Adrenal gland (tissue), 9 donors: ENCODE measurements at regions not wholly inside any gene's neighbourhood (a gene's known extent, or its start where the extent isn't known, plus 50 kb on each side); places are given as distances from the start of the nearest gene placed in this dataset.

Experiments
- DNase-seq, 7 donors: peaks; one replicate each; pipeline ENCODE4 v3.0.0-alpha.2; 2019 to 2020
- H3K27ac ChIP-seq, 5 donors: fragments of 200-600 bp; sonication (generic) in 4 of 5; 1 replicate in 3 of 5; 2 replicates in 2 of 5; pipeline versions ENCODE4 v1.5.1 to v1.8.0; 2016 to 2020; ENCODE audit warnings: mild to moderate bottlenecking in 1 of 5
- H3K27me3 ChIP-seq: fragments of 200-600 bp; 2 replicates; pipeline ENCODE4 v1.8.0; 2021
- H3K36me3 ChIP-seq, 2 donors: fragments of 200-600 bp; replicated peaks in 1 of 2; 1 replicate in 1 of 2; 2 replicates in 1 of 2; pipeline versions ENCODE4 v1.5.1 to v1.8.0; 2018 to 2022
- H3K4me1 ChIP-seq, 2 donors: fragments of 200-600 bp; replicated peaks in 1 of 2; 1 replicate in 1 of 2; 2 replicates in 1 of 2; pipeline versions ENCODE4 v1.5.1 to v1.8.0; 2018 to 2021
- H3K4me3 ChIP-seq, 4 donors: fragments of 200-600 bp; sonication (generic) in 3 of 4; one replicate each; pipeline ENCODE4 v1.5.1; 2016 to 2018
- H3K9me3 ChIP-seq, 3 donors: fragments of 200-600 bp; sonication (generic) in 1 of 3; replicated peaks in 1 of 3; 1 replicate in 2 of 3; 2 replicates in 1 of 3; pipeline versions ENCODE4 v1.5.1 to v1.8.0; 2016 to 2021
- CTCF ChIP-seq, 6 experiments: fragments of 450-650 bp in 4 of 6; fragments of 200-600 bp in 2 of 6; sonication (generic) in 1 of 6; IDR thresholded peaks; 1 replicate in 5 of 6; 2 replicates in 1 of 6; pipeline versions ENCODE4 v1.5.1 to v1.8.0; 2016 to 2021; ENCODE audit warnings: antibody characterized with exemption in 6 of 6, mild to moderate bottlenecking in 2 of 6, moderate library complexity in 1 of 6
- POLR2A ChIP-seq, 2 donors: fragments of 450-650 bp; IDR thresholded peaks; one replicate each; pipeline ENCODE4 v1.6.1; 2017; ENCODE audit warnings: antibody characterized with exemption in 2 of 2, mild to moderate bottlenecking in 2 of 2, moderate library complexity in 1 of 2
- WGBS, 4 donors: extraction: QIAGEN DNeasy Blood & Tissue Kit in 2 of 4; methylation state at CpG; one replicate each; pipeline versions ENCODE4 v1.1.5 to v1.1.7; 2013 to 2017; 5-methylcytosine and 5-hydroxymethylcytosine counted together
- intact Hi-C, 2 donors: fragments of 100-400 bp; cut with DNase I; formaldehyde crosslinking; loops; one replicate each; pipeline versions ENCODE4 v1.14.1 to v1.15.0; 2022 to 2023
- donor health status: healthy with polysubstance abuse.
- donor health status: Bipolar disorder and iron deficiency.
- donor health status: DM: yes; HTN: yes; CAD: no.
- donor health status: DM: no; HTN: no; CAD: no.
- donor health status: DM: no; HTN: no; CAD: no.

DNA sequence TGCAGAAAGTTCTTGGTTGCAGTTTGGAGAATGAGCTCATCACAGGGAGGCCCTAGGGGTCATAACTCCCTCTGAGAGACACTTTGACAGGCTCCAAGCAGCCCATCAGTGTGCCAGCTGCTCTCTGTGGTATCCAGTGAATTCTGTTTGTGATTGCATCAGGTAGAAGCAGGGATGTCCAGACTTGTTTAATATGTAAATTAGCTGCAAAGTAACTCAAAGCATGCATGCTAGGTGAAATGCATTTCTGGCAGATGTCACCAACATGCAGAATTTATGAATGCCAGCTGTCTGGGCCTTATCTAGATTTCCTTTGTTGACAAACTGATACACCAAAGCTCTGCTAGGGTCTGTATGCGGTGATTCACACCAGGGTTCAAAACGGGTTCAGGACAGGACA is 123.6 kb upstream of the MTNR1B start:
- TF ChIP-seq CTCF (IDR thresholded peaks at IDR 0.05), result no peak
- no peak for TF ChIP-seq POLR2A (IDR thresholded peaks at IDR 0.05)
- Histone ChIP-seq H3K4me3 (no peak overlapping the region), H3K4me1 (no peaks in the 10 kb centered on the region), H3K9me3 (no peaks in the 10 kb centered on the region), H3K27me3 (no peaks in the 10 kb centered on the region), H3K27ac (no peak overlapping the region), H3K36me3 (no peaks in the 10 kb centered on the region)
- intact Hi-C loops, result no loop called here
- DNase-seq, result no peak
- WGBS, 4 donors, result 41 to 65% (median 50%) methylated on average over 2 of the region's 2 CpGs

DNA sequence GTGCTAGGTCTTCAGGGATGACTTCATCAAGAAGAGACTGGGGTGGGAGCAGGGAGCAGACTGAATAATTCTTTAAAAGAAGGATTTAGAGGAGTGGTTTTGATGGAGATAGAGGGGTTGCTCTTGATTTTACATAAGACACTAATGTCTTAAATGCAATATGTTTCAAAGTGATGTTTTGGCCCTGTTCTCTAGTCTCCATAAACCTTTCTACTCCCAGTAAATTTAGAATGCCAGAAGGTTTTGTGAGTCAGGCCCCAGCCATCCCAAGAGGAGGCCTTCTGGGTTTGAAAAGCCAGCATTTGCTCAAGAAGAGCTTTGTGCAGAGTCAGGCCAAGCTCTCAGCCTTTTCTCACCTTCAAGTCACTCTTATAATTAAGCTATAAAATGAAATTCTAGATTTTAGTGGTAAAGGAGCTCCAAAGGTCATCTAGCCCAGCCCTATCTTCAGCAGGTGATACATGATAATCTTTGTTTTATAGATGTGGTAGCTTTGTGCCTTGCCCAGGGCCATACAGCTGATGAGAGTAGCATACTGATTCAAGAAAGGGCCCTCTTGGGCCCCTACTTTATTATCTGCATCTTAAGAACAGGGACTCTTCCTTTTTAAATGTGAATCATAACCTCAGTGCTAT is 122.8 kb upstream of the MTNR1B start:
- no peaks in the 10 kb centered on the region for H3K36me3 ChIP-seq
- no peaks in the 10 kb centered on the region for H3K27me3 ChIP-seq
- intact Hi-C loops, result no loop called here
- TF ChIP-seq CTCF (IDR thresholded peaks at IDR 0.05) (no peak), POLR2A (IDR thresholded peaks at IDR 0.05) (no peak)
- H3K9me3 ChIP-seq, result no peaks in the 10 kb centered on the region
- DNase-seq, result no peak
- no peaks in the 10 kb centered on the region for H3K4me1 ChIP-seq
- H3K4me3 ChIP-seq, result no peak overlapping the region
- H3K27ac ChIP-seq, result no peak overlapping the region

GRCh38 chr11:92848578-92848977 is 120.9 kb upstream of the MTNR1B start:
- TF ChIP-seq POLR2A (IDR thresholded peaks at IDR 0.05), result no peak
- Histone ChIP-seq H3K36me3 (no peaks in the 10 kb centered on the region), H3K4me3 (no peak overlapping the region), H3K27ac (no peak overlapping the region), H3K4me1 (no peaks in the 10 kb centered on the region), H3K9me3 (no peaks in the 10 kb centered on the region), H3K27me3 (no peaks in the 10 kb centered on the region)
- 90 to 93% (median 92%) methylated on average over 4 of the region's 4 CpGs for WGBS, 4 donors
- intact Hi-C loops, result no loop called here
- DNase-seq, result no peak

GRCh38 chr11:92850296-92850826 is 119.1 kb upstream of the MTNR1B start:
- Histone ChIP-seq H3K36me3 (no peaks in the 10 kb centered on the region), H3K27me3 (no peaks in the 10 kb centered on the region), H3K27ac (no peak overlapping the region), H3K4me1 (no peaks in the 10 kb centered on the region), H3K9me3 (no peaks in the 10 kb centered on the region), H3K4me3 (no peak overlapping the region)
- no peak for DNase-seq
- 68 to 82% (median 76%) methylated on average over 4 of the region's 4 CpGs for WGBS, 4 donors
- no peak for TF ChIP-seq POLR2A (IDR thresholded peaks at IDR 0.05)
- TF ChIP-seq CTCF (IDR thresholded peaks at IDR 0.05), result no peak
- intact Hi-C loops, result no loop called here

DNA sequence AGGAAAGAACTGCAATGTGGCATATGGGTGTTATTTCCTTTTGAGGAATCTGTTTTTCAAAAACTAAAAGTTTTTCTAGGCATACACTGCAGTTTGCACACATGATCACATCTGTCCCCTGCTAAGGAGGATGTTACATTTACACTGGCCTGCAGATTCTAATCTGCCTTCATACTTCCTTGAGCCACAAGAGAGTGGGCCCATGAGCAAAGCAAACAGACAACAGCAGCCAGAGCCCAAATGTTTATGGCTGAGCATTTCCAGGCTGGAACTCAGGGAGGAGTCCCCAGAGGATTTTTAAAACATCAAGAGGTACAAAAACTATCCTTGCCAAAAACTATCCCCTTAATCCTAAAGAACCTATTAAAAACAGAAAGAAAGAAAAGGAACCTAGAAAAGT is 117.2 kb upstream of the MTNR1B start:
- DNase-seq, result no peak
- no peaks in the 10 kb centered on the region for H3K27me3 ChIP-seq
- no peaks in the 10 kb centered on the region for H3K36me3 ChIP-seq
- no peak overlapping the region for H3K4me3 ChIP-seq
- TF ChIP-seq POLR2A (IDR thresholded peaks at IDR 0.05), result no peak
- H3K4me1 ChIP-seq, result no peaks in the 10 kb centered on the region
- H3K27ac ChIP-seq, result no peak overlapping the region
- H3K9me3 ChIP-seq, result no peaks in the 10 kb centered on the region
- intact Hi-C loops, result no loop called here
